Activated CD4-positive, alpha-beta T cell treated with anti-CD3 and anti-CD28 coated beads, Interleukin-2, amount 10 ng/mL, durations not matched to agents 24 days and 14 days (primary cell): ENCODE measurements at regions not wholly inside any gene's neighbourhood (a gene's known extent, or its start where the extent isn't known, plus 50 kb on each side); places are given as distances from the start of the nearest gene placed in this dataset.

ENCODE experiments used
- DNase-seq: peaks from one replicate; pipeline ENCODE4 v3.0.0; 2022
- H3K27ac Mint-ChIP-seq: one replicate; pipeline ENCODE4 v1.8.0; 2022; ENCODE audit warnings: mild to moderate bottlenecking, mixed read lengths
- H3K27me3 Mint-ChIP-seq: one replicate; pipeline ENCODE4 v1.8.0; 2022; ENCODE audit warnings: mixed read lengths
- H3K36me3 Mint-ChIP-seq: one replicate; pipeline ENCODE4 v1.8.0; 2022; ENCODE audit warnings: low read depth, mild to moderate bottlenecking, mixed read lengths
- H3K4me1 Mint-ChIP-seq: one replicate; pipeline ENCODE4 v1.8.0; 2021; ENCODE audit warnings: mixed read lengths
- H3K4me3 Mint-ChIP-seq: one replicate; pipeline ENCODE4 v1.8.0; 2022; ENCODE audit warnings: mild to moderate bottlenecking, moderate library complexity, mixed read lengths
- H3K9me3 Mint-ChIP-seq: one replicate; pipeline ENCODE4 v1.8.0; 2021; ENCODE audit warnings: mixed read lengths
- intact Hi-C: fragments of 100-400 bp; cut with micrococcal nuclease; formaldehyde crosslinking; loops from one replicate; pipeline ENCODE4 v1.15.1; 2023

DNA sequence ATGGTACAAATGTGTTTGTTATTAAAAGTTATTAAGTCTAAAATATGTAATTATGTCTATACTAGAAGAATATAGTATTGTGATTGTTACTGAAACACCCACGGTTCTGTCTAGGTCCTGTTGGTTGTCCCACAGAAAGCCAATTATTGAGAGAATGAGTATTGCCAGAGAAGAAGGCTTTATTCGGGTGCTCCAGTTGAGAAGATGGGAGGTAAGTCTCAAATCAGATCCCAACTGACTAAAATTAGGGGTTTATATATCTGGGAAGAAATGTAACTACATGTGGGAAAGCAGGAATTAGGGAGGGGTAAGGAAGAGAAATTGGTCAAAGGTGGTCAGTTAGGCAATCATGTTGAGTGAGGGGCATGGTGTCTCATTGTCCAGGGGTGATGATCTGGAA, 798.4 kb downstream of the PCDH17 start:
- Mint-ChIP-seq H3K4me3 (no peak overlapping the region), H3K36me3 (no peaks in the 10 kb centered on the region), H3K9me3 (peaks cover 14% of the 10 kb centered on the region), H3K27me3 (no peaks in the 10 kb centered on the region), H3K4me1 (no peaks in the 10 kb centered on the region), H3K27ac (no peak overlapping the region)
- intact Hi-C loops, result no loop called here
- DNase-seq, result no peak

DNA sequence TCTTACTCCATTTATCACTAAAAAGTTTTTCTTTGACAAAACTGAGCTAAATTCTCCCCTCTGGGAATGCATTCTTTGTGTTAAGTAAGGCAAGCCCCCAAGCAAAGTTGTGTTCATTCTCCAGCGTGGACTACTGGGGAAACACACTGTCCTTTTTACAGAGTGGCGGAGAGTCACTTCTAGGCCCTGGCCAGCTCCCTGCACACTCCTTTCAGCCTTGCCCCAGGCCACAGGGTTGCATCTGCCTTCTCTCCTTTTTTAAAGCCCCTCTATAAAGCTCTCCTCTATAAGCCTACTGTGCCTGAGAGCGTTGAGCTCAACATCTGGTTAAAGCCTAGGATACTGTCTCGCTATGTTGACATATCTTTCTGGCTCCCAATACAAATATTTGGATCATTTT, 803.4 kb downstream of the PCDH17 start:
- Mint-ChIP-seq H3K9me3 (peaks cover 3% of the 10 kb centered on the region), H3K27ac (no peak overlapping the region), H3K36me3 (no peaks in the 10 kb centered on the region), H3K4me1 (no peaks in the 10 kb centered on the region), H3K4me3 (no peak overlapping the region), H3K27me3 (no peaks in the 10 kb centered on the region)
- intact Hi-C loops, result no loop called here
- no peak for DNase-seq

DNA sequence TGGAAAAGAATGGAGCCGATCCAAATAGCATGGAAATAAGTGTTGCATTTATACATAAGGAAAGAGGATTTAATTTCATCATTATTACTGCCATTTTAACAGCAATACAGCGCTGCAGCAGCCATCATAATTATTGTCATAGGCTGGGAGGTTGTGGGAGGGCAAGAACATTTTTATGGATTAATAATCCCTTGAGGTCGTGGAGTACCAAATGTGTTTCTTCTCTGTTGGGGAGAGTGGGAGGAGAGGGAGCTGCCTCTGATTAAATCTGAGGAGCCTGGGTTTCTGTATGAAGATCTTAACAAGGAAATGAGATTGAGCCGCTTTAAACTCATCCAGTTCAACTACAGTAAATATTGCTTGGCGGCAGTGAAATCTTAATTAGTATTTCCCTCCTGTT, 805.9 kb downstream of the PCDH17 start:
- H3K27ac Mint-ChIP-seq, result no peak overlapping the region
- no peak for DNase-seq
- peaks cover 3% of the 10 kb centered on the region for H3K9me3 Mint-ChIP-seq
- intact Hi-C loops, result no loop called here
- H3K36me3 Mint-ChIP-seq, result no peaks in the 10 kb centered on the region
- H3K4me1 Mint-ChIP-seq, result no peaks in the 10 kb centered on the region
- H3K4me3 Mint-ChIP-seq, result no peak overlapping the region
- no peaks in the 10 kb centered on the region for H3K27me3 Mint-ChIP-seq

DNA sequence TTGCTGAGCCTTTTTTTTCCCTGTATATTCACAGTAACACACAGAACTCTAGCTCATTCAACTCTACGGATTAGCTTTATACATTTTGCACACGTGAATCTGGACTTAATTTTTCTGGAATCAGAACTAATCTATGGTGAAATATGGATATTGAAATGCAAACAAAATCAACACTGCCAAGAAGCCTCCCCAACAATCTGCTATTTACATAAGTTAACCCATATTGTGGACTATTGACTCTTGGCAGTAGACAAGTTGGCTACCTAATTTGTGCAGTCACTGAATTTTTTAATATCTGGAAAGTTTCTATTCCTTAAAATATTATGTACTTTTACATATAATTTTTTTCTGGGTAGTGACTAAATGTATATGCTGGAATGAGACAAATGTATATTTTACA, 815.4 kb downstream of the PCDH17 start:
- no peaks in the 10 kb centered on the region for H3K27me3 Mint-ChIP-seq
- H3K4me1 Mint-ChIP-seq, result no peaks in the 10 kb centered on the region
- intact Hi-C loops, result no loop called here

DNA sequence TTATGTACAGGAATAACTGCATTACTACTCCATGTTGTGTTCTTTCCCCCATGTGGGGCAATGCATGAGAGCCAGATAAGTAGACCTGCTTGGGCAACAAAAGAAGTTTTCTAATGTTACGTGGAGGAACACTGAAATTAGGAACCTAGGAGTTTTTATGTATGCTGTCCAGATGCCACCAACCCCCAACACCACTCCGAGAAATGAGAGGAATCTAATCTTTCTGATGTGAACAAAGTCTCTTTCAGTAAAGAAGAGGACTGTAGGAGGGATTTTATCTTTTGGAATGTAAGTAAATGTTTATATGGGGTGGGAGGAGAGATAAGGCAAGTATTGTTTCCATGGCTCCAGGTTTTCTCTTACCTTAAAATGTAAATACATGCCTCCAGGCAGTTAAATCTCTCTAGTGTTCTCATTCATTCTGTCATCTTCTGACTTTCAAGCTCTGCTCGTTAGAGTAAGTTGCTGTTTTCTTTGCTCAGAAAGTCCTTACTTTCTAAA, 820.6 kb downstream of the PCDH17 start:
- Mint-ChIP-seq H3K27ac (no peak overlapping the region), H3K4me3 (no peak overlapping the region)

More for the DNA sequence above, 815.4 kb downstream of the PCDH17 start:
- peaks cover 3% of the 10 kb centered on the region for H3K9me3 Mint-ChIP-seq
- H3K36me3 Mint-ChIP-seq, result no peaks in the 10 kb centered on the region
- no peak for DNase-seq
- no peak overlapping the region for H3K4me3 Mint-ChIP-seq
- no peak overlapping the region for H3K27ac Mint-ChIP-seq

DNA sequence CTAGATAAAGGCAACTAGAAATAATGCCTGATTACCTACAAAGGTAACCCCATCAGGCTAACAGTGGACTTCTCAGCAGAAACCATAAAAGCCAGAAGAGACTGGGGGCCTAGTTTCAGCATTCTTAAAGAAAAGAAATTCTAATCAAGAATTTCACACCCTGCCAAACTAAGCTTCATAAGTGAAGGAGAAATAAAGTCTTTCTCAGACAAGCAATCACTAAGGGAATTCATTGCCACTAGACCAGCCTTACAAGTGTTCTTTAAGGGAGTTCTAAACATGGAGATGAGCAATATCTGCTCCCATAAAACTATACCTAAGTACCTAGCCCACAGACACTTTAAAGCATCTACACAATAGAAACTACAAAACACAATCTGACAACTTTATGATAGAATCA, 823.5 kb downstream of the PCDH17 start:
- Mint-ChIP-seq H3K27ac (no peak overlapping the region), H3K4me1 (no peaks in the 10 kb centered on the region), H3K9me3 (no peaks in the 10 kb centered on the region), H3K27me3 (no peaks in the 10 kb centered on the region), H3K36me3 (no peaks in the 10 kb centered on the region), H3K4me3 (no peak overlapping the region)
- intact Hi-C loops, result no loop called here
- DNase-seq, result no peak

More for the DNA sequence above, 820.6 kb downstream of the PCDH17 start:
- intact Hi-C loops, result no loop called here
- DNase-seq, result no peak
- Mint-ChIP-seq H3K9me3 (peaks cover 3% of the 10 kb centered on the region), H3K4me1 (no peaks in the 10 kb centered on the region), H3K36me3 (no peaks in the 10 kb centered on the region), H3K27me3 (no peaks in the 10 kb centered on the region)

DNA sequence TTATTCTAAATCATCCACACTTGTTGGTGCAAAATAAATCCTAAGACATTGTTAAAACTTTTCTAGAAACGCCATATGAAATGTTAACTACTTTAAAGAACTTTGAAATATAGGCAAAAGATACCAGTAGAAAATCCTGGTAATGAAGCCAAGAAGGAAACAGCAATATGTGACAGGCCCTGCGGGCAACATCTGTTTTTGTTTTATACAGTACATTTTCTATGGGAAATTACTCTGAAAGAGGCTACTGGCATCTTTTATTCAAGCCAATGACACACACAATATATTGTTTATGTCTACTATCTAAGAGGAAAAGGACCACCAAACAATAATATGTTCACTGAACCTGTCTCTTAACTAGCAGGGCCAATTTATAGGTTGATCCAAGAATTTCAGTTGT, 829.7 kb downstream of the PCDH17 start:
- Mint-ChIP-seq H3K27ac (no peak overlapping the region), H3K4me3 (no peak overlapping the region), H3K36me3 (no peaks in the 10 kb centered on the region), H3K27me3 (no peaks in the 10 kb centered on the region), H3K4me1 (no peaks in the 10 kb centered on the region), H3K9me3 (peaks cover 4% of the 10 kb centered on the region)
- DNase-seq, result no peak
- intact Hi-C loops, result no loop called here

DNA sequence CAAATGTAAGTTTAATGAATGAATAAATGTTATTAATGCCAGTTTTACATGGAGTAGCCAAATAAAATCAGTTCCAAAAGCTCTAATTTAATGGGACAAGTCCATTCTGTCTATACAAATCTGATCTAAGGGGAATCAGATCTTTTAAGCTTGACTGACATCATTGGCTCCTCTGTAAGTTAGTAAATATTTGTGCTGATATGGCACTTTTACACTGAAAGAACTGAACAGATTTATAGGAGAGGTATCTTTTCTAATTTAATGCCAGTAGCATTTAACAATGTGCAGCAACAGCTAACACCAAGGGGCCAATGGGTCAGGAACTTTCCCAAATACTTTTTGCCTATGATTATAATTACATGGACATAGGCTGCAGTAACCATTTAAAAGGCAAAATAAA, 832.3 kb downstream of the PCDH17 start:
- DNase-seq, result no peak
- Mint-ChIP-seq H3K4me1 (no peaks in the 10 kb centered on the region), H3K36me3 (no peaks in the 10 kb centered on the region), H3K27ac (no peak overlapping the region), H3K4me3 (no peak overlapping the region), H3K9me3 (peaks cover 9% of the 10 kb centered on the region), H3K27me3 (no peaks in the 10 kb centered on the region)
- intact Hi-C loops, result no loop called here

DNA sequence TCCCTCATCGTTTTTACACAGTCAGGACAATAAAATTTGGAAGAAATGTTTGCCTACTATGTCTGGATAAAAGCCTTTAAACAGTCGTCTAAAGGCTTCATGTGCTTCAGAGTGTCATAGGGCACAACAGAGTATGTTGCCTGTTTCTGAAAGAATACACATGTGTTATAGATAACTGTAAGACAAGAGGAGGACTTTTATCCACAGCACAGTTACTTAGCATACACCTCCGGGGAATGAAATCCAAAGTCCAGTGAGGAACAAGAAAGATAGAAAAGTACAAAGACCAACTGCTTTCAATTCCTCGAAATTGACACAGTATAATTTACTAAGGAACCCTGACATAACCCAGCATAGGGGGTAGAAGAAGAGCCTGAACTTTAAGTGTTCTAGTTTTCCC, 835.6 kb downstream of the PCDH17 start:
- H3K9me3 Mint-ChIP-seq, result peaks cover 9% of the 10 kb centered on the region
- intact Hi-C loops, result no loop called here

DNA sequence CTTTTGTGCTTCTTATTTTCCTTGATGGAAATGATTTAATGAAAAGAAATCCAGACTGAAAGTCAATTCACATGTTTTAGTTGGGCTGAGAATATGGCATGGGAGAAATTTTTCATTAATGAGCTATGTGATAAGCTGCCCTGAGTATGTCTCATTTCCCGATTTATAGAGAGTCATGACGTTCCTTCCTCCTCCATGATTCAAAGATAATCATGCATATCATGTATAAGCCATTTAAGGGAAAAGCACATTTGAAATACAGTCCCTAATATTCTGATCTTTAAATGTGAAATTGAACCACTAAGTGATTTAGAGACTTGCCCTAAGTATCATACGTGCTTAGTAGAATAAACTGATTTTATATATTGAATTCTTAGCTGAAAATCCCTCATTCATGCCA, 840.9 kb downstream of the PCDH17 start:
- Mint-ChIP-seq H3K9me3 (peaks cover 9% of the 10 kb centered on the region), H3K4me3 (no peak overlapping the region), H3K36me3 (no peaks in the 10 kb centered on the region)

More for the DNA sequence above, 835.6 kb downstream of the PCDH17 start:
- no peak overlapping the region for H3K27ac Mint-ChIP-seq
- no peaks in the 10 kb centered on the region for H3K4me1 Mint-ChIP-seq
- no peaks in the 10 kb centered on the region for H3K27me3 Mint-ChIP-seq
- no peak for DNase-seq
- no peak overlapping the region for H3K4me3 Mint-ChIP-seq
- no peaks in the 10 kb centered on the region for H3K36me3 Mint-ChIP-seq

DNA sequence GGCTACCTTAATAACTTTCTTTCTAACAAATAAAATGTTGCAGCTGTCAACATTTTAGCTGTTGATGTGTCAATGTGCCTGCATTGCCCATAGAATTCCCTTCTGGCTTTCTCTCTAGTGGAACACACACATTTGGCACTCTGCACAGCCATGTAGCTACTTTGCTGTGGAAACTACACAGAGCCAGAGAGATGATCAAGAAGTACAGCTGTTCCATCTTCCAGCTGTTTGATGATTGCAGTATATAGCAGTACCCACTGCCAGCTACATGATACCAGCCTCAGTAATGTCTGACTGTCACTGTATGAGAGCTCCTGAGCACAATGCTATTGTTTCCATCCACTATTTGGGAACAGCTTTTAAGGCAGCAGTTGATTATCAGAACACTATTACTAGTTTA, 843.0 kb downstream of the PCDH17 start:
- intact Hi-C loops, result no loop called here
- H3K4me1 Mint-ChIP-seq, result no peaks in the 10 kb centered on the region
- DNase-seq, result no peak

More for the DNA sequence above, 840.9 kb downstream of the PCDH17 start:
- DNase-seq, result no peak
- intact Hi-C loops, result no loop called here
- Mint-ChIP-seq H3K4me1 (no peaks in the 10 kb centered on the region), H3K27me3 (no peaks in the 10 kb centered on the region), H3K27ac (no peak overlapping the region)

DNA sequence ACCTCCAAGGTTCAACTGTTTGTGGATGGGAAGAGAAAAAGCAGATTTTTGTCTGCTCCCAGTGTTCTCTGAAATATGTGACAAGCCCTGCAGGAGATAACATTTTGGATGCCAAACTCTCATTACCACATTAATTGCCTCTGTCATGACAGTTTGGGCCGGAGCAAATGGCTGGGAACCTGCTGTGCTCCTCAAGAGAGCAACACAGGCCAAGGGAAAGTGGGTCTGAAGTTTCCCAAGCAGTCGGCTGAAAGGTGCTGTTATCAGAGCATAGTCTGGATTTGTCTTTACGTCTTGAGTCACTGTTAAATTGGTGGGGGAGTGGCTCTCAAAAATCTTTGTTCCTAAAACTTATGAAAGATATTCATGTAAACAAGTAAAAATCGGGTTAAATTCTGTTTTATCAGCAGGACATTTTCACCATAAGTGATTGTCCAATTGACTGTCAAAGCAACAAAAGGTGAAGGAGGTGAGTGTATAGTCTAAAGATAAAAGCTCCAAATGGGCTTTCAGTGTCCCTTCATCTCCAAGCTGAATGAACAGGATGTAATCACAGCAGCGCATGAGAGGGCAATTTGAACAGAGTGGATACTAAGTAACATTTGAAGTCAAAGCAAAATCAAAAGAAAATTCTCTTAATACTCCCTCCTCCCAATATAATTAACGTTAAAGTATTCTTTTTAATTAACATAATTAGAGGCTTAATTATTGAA, 844.8 kb downstream of the PCDH17 start:
- DNase-seq, result no peak
- Mint-ChIP-seq H3K4me3 (no peak overlapping the region), H3K9me3 (peaks cover 5% of the 10 kb centered on the region), H3K27me3 (no peaks in the 10 kb centered on the region), H3K4me1 (no peaks in the 10 kb centered on the region), H3K36me3 (no peaks in the 10 kb centered on the region), H3K27ac (no peak overlapping the region)
- intact Hi-C loops, result no loop called here

More for the DNA sequence above, 843.0 kb downstream of the PCDH17 start:
- Mint-ChIP-seq H3K27me3 (no peaks in the 10 kb centered on the region), H3K36me3 (no peaks in the 10 kb centered on the region), H3K27ac (no peak overlapping the region), H3K4me3 (no peak overlapping the region), H3K9me3 (peaks cover 5% of the 10 kb centered on the region)

DNA sequence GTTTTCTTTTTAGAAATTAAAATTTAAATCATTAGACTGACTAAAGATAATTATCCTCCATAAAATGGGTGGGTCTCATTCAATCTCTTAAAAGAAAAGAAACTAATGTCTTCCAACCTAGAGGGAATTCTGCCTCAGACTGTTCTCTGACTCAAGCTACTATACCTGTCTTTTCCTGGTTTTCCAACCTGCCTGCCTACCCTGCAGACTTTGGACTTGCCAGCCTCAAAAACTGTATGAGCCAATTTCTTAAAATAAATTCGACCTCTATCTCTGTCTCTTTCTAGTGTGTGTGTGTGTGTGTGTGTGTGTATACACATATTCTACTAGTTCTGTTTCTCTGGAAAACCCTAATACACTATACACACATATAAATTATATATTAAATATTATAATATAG, 847.3 kb downstream of the PCDH17 start:
- intact Hi-C loops, result no loop called here
- no peaks in the 10 kb centered on the region for H3K27me3 Mint-ChIP-seq
- H3K27ac Mint-ChIP-seq, result no peak overlapping the region

DNA sequence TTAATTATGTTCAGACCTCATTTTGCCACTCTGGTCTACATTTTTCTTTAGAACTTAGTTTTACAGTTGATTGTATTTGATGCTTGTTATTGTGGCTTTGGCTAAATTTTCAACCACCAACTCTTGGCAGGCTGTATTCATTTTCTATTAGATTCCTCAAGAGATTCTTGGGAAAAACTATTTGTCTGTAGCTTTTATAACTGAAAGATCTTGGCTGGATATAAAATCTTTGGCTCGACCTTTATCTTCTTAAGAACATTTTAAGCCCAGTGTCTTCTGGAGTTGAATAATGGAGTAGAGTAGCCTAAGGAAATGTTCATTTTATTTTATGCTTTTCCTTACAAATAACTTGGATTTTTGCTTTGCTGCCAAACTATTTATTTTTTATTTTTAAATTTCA, 848.5 kb downstream of the PCDH17 start:
- peaks cover 5% of the 10 kb centered on the region for H3K9me3 Mint-ChIP-seq
- no peak overlapping the region for H3K4me3 Mint-ChIP-seq
- no peaks in the 10 kb centered on the region for H3K36me3 Mint-ChIP-seq
- H3K27me3 Mint-ChIP-seq, result no peaks in the 10 kb centered on the region
- DNase-seq, result no peak
- intact Hi-C loops, result no loop called here
- H3K4me1 Mint-ChIP-seq, result no peaks in the 10 kb centered on the region
- H3K27ac Mint-ChIP-seq, result no peak overlapping the region

More for the DNA sequence above, 847.3 kb downstream of the PCDH17 start:
- Mint-ChIP-seq H3K36me3 (no peaks in the 10 kb centered on the region), H3K4me3 (no peak overlapping the region), H3K9me3 (peaks cover 5% of the 10 kb centered on the region), H3K4me1 (no peaks in the 10 kb centered on the region)
- DNase-seq, result no peak

DNA sequence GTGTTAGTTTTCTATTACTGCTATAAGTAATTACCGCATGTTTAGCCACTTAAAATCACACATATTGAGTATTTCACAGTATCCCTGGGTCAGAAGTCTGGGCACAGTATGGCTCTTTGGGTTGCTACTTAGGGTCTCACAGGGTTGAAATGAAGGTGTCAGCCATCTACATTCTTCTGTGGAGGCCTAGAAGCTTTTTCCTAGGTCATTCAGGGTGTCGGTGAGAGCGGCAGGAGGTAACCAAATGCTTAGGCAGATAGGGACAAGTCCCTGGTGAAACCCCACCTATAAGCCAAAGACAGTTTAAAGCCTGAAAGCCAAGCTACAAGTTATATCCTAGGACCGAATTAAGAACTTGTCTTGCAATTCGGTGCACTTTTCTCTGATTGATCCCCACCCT, 856.7 kb downstream of the PCDH17 start:
- no peaks in the 10 kb centered on the region for H3K4me1 Mint-ChIP-seq
- no peaks in the 10 kb centered on the region for H3K27me3 Mint-ChIP-seq
- H3K9me3 Mint-ChIP-seq, result no peaks in the 10 kb centered on the region
- no peak for DNase-seq
- H3K36me3 Mint-ChIP-seq, result no peaks in the 10 kb centered on the region
- no peak overlapping the region for H3K27ac Mint-ChIP-seq
- intact Hi-C loops, result no loop called here
- H3K4me3 Mint-ChIP-seq, result no peak overlapping the region
